ENCODE measurements at regions not wholly inside any gene's neighbourhood (a gene's known extent, or its start where the extent isn't known, plus 50 kb on each side); places are given as distances from the start of the nearest gene placed in this dataset.

DNA sequence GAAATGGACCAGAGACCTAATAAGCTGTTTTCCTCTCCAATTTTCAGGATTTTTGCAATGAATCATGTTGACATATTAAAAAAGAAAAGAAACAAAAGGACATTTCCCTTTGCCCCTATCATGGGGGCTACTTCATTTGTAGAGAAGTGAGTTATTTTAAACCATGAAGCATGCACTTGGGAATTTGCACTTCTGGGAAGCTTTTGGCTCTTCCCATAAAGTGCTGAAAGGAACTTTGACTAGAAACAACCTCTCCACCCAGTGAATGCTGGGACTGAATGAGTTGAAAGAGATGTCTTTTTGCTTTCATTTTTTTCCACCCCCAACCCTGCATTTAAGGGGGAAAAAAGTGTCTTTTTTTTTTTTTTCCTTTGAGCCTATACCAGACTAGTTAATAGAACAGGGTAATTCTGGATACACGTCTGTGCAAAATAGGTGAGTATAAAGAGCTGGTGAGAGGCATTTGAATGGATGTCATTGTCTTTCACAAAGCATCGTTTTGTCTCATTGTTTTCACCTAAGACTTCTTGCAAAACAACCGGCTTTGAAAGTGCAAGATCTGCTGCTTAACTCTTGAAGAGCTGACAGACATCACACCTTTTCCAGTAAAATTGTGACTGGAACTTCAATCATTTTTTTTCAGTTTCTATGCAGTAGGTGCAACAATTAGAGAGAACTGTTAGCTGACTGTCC lies 138.7 kb upstream of the BACH2 start:
- CTCF ChIA-PET: no interaction called here
- no peak overlapping the region for H3K27ac ChIP-seq (ENCODE audit: low read length in 2 of 2)
- H2AFZ ChIP-seq (ENCODE audit: insufficient read depth, low read depth, low read length, poor library complexity, severe bottlenecking): no peak overlapping the region
- Mint-ChIP-seq H3K27me3 (peaks cover 3% of the 10 kb centered on the region), H3K4me1 (no peaks in the 10 kb centered on the region), H3K9me3 (ENCODE audit: insufficient read depth) (peaks cover 5% of the 10 kb centered on the region), H3K4me3 (no peak overlapping the region), H3K27ac (no peak overlapping the region)
- no peaks in the 10 kb centered on the region for H4K20me1 ChIP-seq (ENCODE audit: control insufficient read depth, insufficient read depth, low read length, poor library complexity, severe bottlenecking)
- no CpG with 5 or more reads among the region's 3 CpGs for WGBS (ENCODE audit: insufficient coverage)
- H3K4me3 ChIP-seq (ENCODE audit: control extremely low read depth in 1 of 5, extremely low read depth in 1 of 5, insufficient read depth in 1 of 5, low read depth in 2 of 5, low read length in 4 of 5): no peak overlapping the region
- no peaks in the 10 kb centered on the region for H3K79me2 ChIP-seq (ENCODE audit: control insufficient read depth, insufficient read depth, low read length)
- intact Hi-C loops (cut with micrococcal nuclease): no loop called here
- no peak for TF ChIP-seq CTCF (IDR thresholded peaks at IDR 0.05)
- TF ChIP-seq EZH2 (IDR thresholded peaks at IDR 0.05; ENCODE audit: borderline replicate concordance, insufficient read depth, low read depth, low read length, poor library complexity, severe bottlenecking): no peak
- H3K36me3 ChIP-seq (replicated peaks in 1 of 2; ENCODE audit: control extremely low read depth in 1 of 2, control insufficient read depth in 1 of 2, extremely low read depth in 1 of 2, insufficient read depth in 2 of 2, low read length in 1 of 2): no peaks in the 10 kb centered on the region
- no peak overlapping the region for H3K9ac ChIP-seq (ENCODE audit: low read length)
- ATAC-seq (ENCODE audit: low read depth) (no peak), DNase-seq (no peak)
- peaks cover 0 to 24% (median 12%) of the 10 kb centered on the region in 3 donors for H3K9me3 ChIP-seq (ENCODE audit: control extremely low read depth in 1 of 3, control insufficient read depth in 2 of 3, insufficient read depth in 1 of 3, low read length in 2 of 3)
- no peaks in the 10 kb centered on the region for H3K4me1 ChIP-seq (ENCODE audit: control insufficient read depth in 2 of 2, insufficient read depth in 2 of 2, low read length in 2 of 2)
- POLR2A ChIA-PET: interaction anchor here (0.6 kb wide), 1 partner anchor 140 kb away, joined by 3 read pairs; no protein-coding TSS in a partner anchor
- H3K4me2 ChIP-seq (replicated peaks; ENCODE audit: low read depth, low read length, poor library complexity, severe bottlenecking): no peak overlapping the region
- no peaks in the 10 kb centered on the region for H3K27me3 ChIP-seq (replicated peaks in 1 of 4; ENCODE audit: control extremely low read depth in 1 of 4, control insufficient read depth in 3 of 4, insufficient read depth in 4 of 4, low read length in 3 of 4)

DNA sequence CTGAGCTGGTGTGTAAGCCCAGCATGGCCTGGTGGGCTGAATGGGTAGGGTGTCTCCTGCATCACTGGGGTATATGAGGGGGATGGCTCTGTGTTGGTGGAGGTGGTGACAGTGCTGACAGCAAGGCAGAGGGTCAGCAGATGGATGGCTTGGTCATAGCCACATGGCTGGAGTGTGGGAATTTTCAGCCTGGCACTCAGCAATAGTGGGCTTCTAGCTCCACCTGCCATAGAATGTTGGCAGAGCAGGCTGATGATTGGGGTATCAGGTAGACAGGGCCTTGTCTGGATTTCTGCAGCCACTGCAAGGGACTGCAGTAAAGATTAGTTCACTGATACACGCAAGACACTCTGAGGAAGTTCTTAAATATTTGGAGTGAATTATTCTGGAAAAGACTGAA lies 137.5 kb upstream of the BACH2 start:
- no peaks in the 10 kb centered on the region for H3K4me1 ChIP-seq (ENCODE audit: control insufficient read depth in 2 of 2, insufficient read depth in 2 of 2, low read length in 2 of 2)
- DNase-seq (no peak), ATAC-seq (ENCODE audit: low read depth) (no peak)
- peaks cover 4 to 36% (median 12%) of the 10 kb centered on the region in 3 donors for H3K9me3 ChIP-seq (ENCODE audit: control extremely low read depth in 1 of 3, control insufficient read depth in 2 of 3, insufficient read depth in 1 of 3, low read length in 2 of 3)
- ChIA-PET CTCF (interaction anchor here (1.0 to 2.0 kb wide), 2 partner anchors 149 to 493 kb away, joined by 3 to 5 read pairs; no protein-coding TSS in a partner anchor), POLR2A (no interaction called here)
- H3K4me2 ChIP-seq (replicated peaks; ENCODE audit: low read depth, low read length, poor library complexity, severe bottlenecking): no peak overlapping the region
- intact Hi-C loops (cut with micrococcal nuclease): no loop called here
- WGBS (ENCODE audit: insufficient coverage): 100% methylated on average over 1 of the region's 1 CpG
- Mint-ChIP-seq H3K4me1 (no peaks in the 10 kb centered on the region), H3K4me3 (no peak overlapping the region), H3K27ac (no peak overlapping the region), H3K27me3 (peaks cover 3% of the 10 kb centered on the region), H3K9me3 (ENCODE audit: insufficient read depth) (peaks cover 12% of the 10 kb centered on the region)
- no peaks in the 10 kb centered on the region for H3K27me3 ChIP-seq (replicated peaks in 1 of 4; ENCODE audit: control extremely low read depth in 1 of 4, control insufficient read depth in 3 of 4, insufficient read depth in 4 of 4, low read length in 3 of 4)
- no peaks in the 10 kb centered on the region for H3K79me2 ChIP-seq (ENCODE audit: control insufficient read depth, insufficient read depth, low read length)
- no peaks in the 10 kb centered on the region for H3K36me3 ChIP-seq (replicated peaks in 1 of 2; ENCODE audit: control extremely low read depth in 1 of 2, control insufficient read depth in 1 of 2, extremely low read depth in 1 of 2, insufficient read depth in 2 of 2, low read length in 1 of 2)
- no peaks in the 10 kb centered on the region for H4K20me1 ChIP-seq (ENCODE audit: control insufficient read depth, insufficient read depth, low read length, poor library complexity, severe bottlenecking)
- H3K27ac ChIP-seq (ENCODE audit: low read length in 2 of 2): no peak overlapping the region
- H2AFZ ChIP-seq (ENCODE audit: insufficient read depth, low read depth, low read length, poor library complexity, severe bottlenecking): no peak overlapping the region
- TF ChIP-seq EZH2 (IDR thresholded peaks at IDR 0.05; ENCODE audit: borderline replicate concordance, insufficient read depth, low read depth, low read length, poor library complexity, severe bottlenecking) (no peak), CTCF (IDR thresholded peaks at IDR 0.05) (no peak)
- no peak overlapping the region for H3K4me3 ChIP-seq (ENCODE audit: control extremely low read depth in 1 of 5, extremely low read depth in 1 of 5, insufficient read depth in 1 of 5, low read depth in 2 of 5, low read length in 4 of 5)
- H3K9ac ChIP-seq (ENCODE audit: low read length): no peak overlapping the region

Measured in B cell (primary cell).